NT2/D1 (cell line): ENCODE measurements at regions not wholly inside any gene's neighbourhood (a gene's known extent, or its start where the extent isn't known, plus 50 kb on each side); places are given as distances from the start of the nearest gene placed in this dataset.

Experiments
- SUZ12 ChIP-seq: IDR thresholded peaks from 2 replicates; pipeline ENCODE4 v1.6.1; 2011; ENCODE audit not compliant: insufficient read length, insufficient read depth; ENCODE audit errors: extremely low read depth
- YY1 ChIP-seq: IDR thresholded peaks from 2 replicates; pipeline ENCODE4 v1.6.1; 2011; ENCODE audit not compliant: insufficient read length, insufficient read depth
- ZNF274 ChIP-seq: IDR thresholded peaks from 2 replicates; pipeline ENCODE4 v1.6.1; 2011; ENCODE audit warnings: mild to moderate bottlenecking, low read depth, low read length

- no peak for TF ChIP-seq SUZ12
- no peak for TF ChIP-seq YY1
- no peak for TF ChIP-seq ZNF274
Observed at GRCh38 chr1:221308534-221309511, 429.6 kb downstream of the HLX start.
